ENCODE measurements at regions not wholly inside any gene's neighbourhood (a gene's known extent, or its start where the extent isn't known, plus 50 kb on each side); places are given as distances from the start of the nearest gene placed in this dataset.

GRCh38 chr19:29449371-29449770 is 76.4 kb upstream of the VSTM2B start:
- Mint-ChIP-seq H3K27ac (no peak overlapping the region), H3K4me1 (no peaks in the 10 kb centered on the region), H3K4me3 (no peak overlapping the region), H3K36me3 (ENCODE audit: low read depth) (no peaks in the 10 kb centered on the region), H3K27me3 (peaks cover 54% of the 10 kb centered on the region)
- H3K9me3 ChIP-seq (ENCODE audit: control insufficient read depth, low read length, poor library complexity, severe bottlenecking), result no peaks in the 10 kb centered on the region
- DNase-seq, result no peak
- no peak for ATAC-seq

- ATAC-seq (no peak), DNase-seq (no peak)
- Mint-ChIP-seq H3K36me3 (ENCODE audit: low read depth) (no peaks in the 10 kb centered on the region), H3K27ac (no peak overlapping the region), H3K4me3 (no peak overlapping the region), H3K4me1 (no peaks in the 10 kb centered on the region), H3K27me3 (peaks cover 58% of the 10 kb centered on the region)
- peaks cover 4% of the 10 kb centered on the region for H3K9me3 ChIP-seq (ENCODE audit: control insufficient read depth, low read length, poor library complexity, severe bottlenecking)
Observed at GRCh38 chr19:29450306-29450705, 75.5 kb upstream of the VSTM2B start.

- Mint-ChIP-seq H3K27me3 (peaks cover 62% of the 10 kb centered on the region), H3K4me3 (no peak overlapping the region), H3K36me3 (ENCODE audit: low read depth) (no peaks in the 10 kb centered on the region), H3K27ac (no peak overlapping the region), H3K4me1 (no peaks in the 10 kb centered on the region)
- peaks cover 4% of the 10 kb centered on the region for H3K9me3 ChIP-seq (ENCODE audit: control insufficient read depth, low read length, poor library complexity, severe bottlenecking)
- ATAC-seq, result no peak
- DNase-seq, result no peak
Observed at GRCh38 chr19:29450812-29451211, 75.0 kb upstream of the VSTM2B start.

GRCh38 chr19:29454109-29454508 is 71.7 kb upstream of the VSTM2B start:
- Mint-ChIP-seq H3K27me3 (peaks cover 44% of the 10 kb centered on the region), H3K36me3 (ENCODE audit: low read depth) (no peaks in the 10 kb centered on the region), H3K4me1 (no peaks in the 10 kb centered on the region), H3K4me3 (no peak overlapping the region), H3K27ac (no peak overlapping the region)
- ATAC-seq (no peak), DNase-seq (no peak)
- peaks cover 4% of the 10 kb centered on the region for H3K9me3 ChIP-seq (ENCODE audit: control insufficient read depth, low read length, poor library complexity, severe bottlenecking)

- no peak for ATAC-seq
- peaks cover 4% of the 10 kb centered on the region for H3K9me3 ChIP-seq (ENCODE audit: control insufficient read depth, low read length, poor library complexity, severe bottlenecking)
- H3K27ac Mint-ChIP-seq, result no peak overlapping the region
- H3K36me3 Mint-ChIP-seq (ENCODE audit: low read depth), result no peaks in the 10 kb centered on the region
- no peaks in the 10 kb centered on the region for H3K4me1 Mint-ChIP-seq
- no peak for DNase-seq
- no peak overlapping the region for H3K4me3 Mint-ChIP-seq
- peaks cover 21% of the 10 kb centered on the region for H3K27me3 Mint-ChIP-seq
Observed at GRCh38 chr19:29457413-29457812, 68.4 kb upstream of the VSTM2B start.

- no peak for ATAC-seq
Observed at GRCh38 chr19:29467824-29468401, 57.9 kb upstream of the VSTM2B start.

GRCh38 chr19:29475469-29475868 is 50.3 kb upstream of the VSTM2B start:
- no peaks in the 10 kb centered on the region for H3K9me3 ChIP-seq (ENCODE audit: control insufficient read depth, low read length, poor library complexity, severe bottlenecking)
- DNase-seq, result no peak
- H3K27me3 Mint-ChIP-seq, result peaks cover 62% of the 10 kb centered on the region
- no peaks in the 10 kb centered on the region for H3K4me1 Mint-ChIP-seq
- H3K27ac Mint-ChIP-seq, result no peak overlapping the region
- ATAC-seq, result no peak
- no peak overlapping the region for H3K4me3 Mint-ChIP-seq
- H3K36me3 Mint-ChIP-seq (ENCODE audit: low read depth), result peaks cover 2% of the 10 kb centered on the region

More at GRCh38 chr19:29467824-29468401, 57.9 kb upstream of the VSTM2B start:
- Mint-ChIP-seq H3K27me3 (peaks cover 38% of the 10 kb centered on the region), H3K36me3 (ENCODE audit: low read depth) (no peaks in the 10 kb centered on the region), H3K27ac (no peak overlapping the region), H3K4me1 (no peaks in the 10 kb centered on the region), H3K4me3 (no peak overlapping the region)
- no peak for DNase-seq
- H3K9me3 ChIP-seq (ENCODE audit: control insufficient read depth, low read length, poor library complexity, severe bottlenecking), result peaks cover 2% of the 10 kb centered on the region

Measured in T-helper 17 cell (primary cell).